ENCODE measurements at regions not wholly inside any gene's neighbourhood (a gene's known extent, or its start where the extent isn't known, plus 50 kb on each side); places are given as distances from the start of the nearest gene placed in this dataset.

- Histone ChIP-seq H3K9ac (no peak overlapping the region), H3K4me3 (no peak overlapping the region), H3K36me3 (no peaks in the 10 kb centered on the region), H3K27ac (no peak overlapping the region), H3K4me1 (peaks cover 9% of the 10 kb centered on the region), H3K9me3 (no peaks in the 10 kb centered on the region), H4K20me1 (no peaks in the 10 kb centered on the region), H3K27me3 (no peaks in the 10 kb centered on the region), H3K4me2 (no peak overlapping the region)
- TF ChIP-seq Cebpa-rat (IDR thresholded peaks at IDR 0.05) = no peak
Measured at GRCh38 chr2:217409949-217410680, 550.3 kb upstream of the TNP1 start.

GRCh38 chr2:217407362-217407761 is 547.5 kb upstream of the TNP1 start:
- Histone ChIP-seq H3K9me3 (no peaks in the 10 kb centered on the region), H3K4me3 (no peak overlapping the region), H3K4me1 (peaks cover 6% of the 10 kb centered on the region), H4K20me1 (no peaks in the 10 kb centered on the region), H3K4me2 (no peak overlapping the region), H3K27ac (no peak overlapping the region), H3K36me3 (no peaks in the 10 kb centered on the region), H3K27me3 (no peaks in the 10 kb centered on the region), H3K9ac (no peak overlapping the region)
- no peak for TF ChIP-seq Cebpa-rat (IDR thresholded peaks at IDR 0.05)

- no peaks in the 10 kb centered on the region for H3K36me3 ChIP-seq
- H3K4me2 ChIP-seq = no peak overlapping the region
- TF ChIP-seq Cebpa-rat (IDR thresholded peaks at IDR 0.05) = no peak
- H3K27ac ChIP-seq = no peak overlapping the region
- no peak overlapping the region for H3K4me3 ChIP-seq
- H3K9me3 ChIP-seq = no peaks in the 10 kb centered on the region
- H3K4me1 ChIP-seq = peaks cover 9% of the 10 kb centered on the region
- H3K27me3 ChIP-seq = no peaks in the 10 kb centered on the region
- no peak overlapping the region for H3K9ac ChIP-seq
- no peaks in the 10 kb centered on the region for H4K20me1 ChIP-seq
Measured at GRCh38 chr2:217404236-217404760, 544.4 kb upstream of the TNP1 start.

- no peak overlapping the region for H3K4me3 ChIP-seq
- no peaks in the 10 kb centered on the region for H3K36me3 ChIP-seq
- TF ChIP-seq Cebpa-rat (IDR thresholded peaks at IDR 0.05) = no peak
- H3K27me3 ChIP-seq = no peaks in the 10 kb centered on the region
- peaks cover 23% of the 10 kb centered on the region for H3K4me1 ChIP-seq
- H3K4me2 ChIP-seq = no peak overlapping the region
- no peaks in the 10 kb centered on the region for H4K20me1 ChIP-seq
- H3K27ac ChIP-seq = no peak overlapping the region
- no peak overlapping the region for H3K9ac ChIP-seq
- no peaks in the 10 kb centered on the region for H3K9me3 ChIP-seq
Measured at GRCh38 chr2:217402761-217403383, 543.0 kb upstream of the TNP1 start.

GRCh38 chr2:217402144-217402543 is 542.3 kb upstream of the TNP1 start:
- H3K36me3 ChIP-seq = no peaks in the 10 kb centered on the region
- peaks cover 28% of the 10 kb centered on the region for H3K4me1 ChIP-seq
- H3K27ac ChIP-seq = no peak overlapping the region
- H4K20me1 ChIP-seq = no peaks in the 10 kb centered on the region
- no peak overlapping the region for H3K4me3 ChIP-seq
- no peak for TF ChIP-seq Cebpa-rat (IDR thresholded peaks at IDR 0.05)
- H3K27me3 ChIP-seq = no peaks in the 10 kb centered on the region
- H3K9me3 ChIP-seq = no peaks in the 10 kb centered on the region
- H3K9ac ChIP-seq = no peak overlapping the region
- no peak overlapping the region for H3K4me2 ChIP-seq

- Histone ChIP-seq H3K27me3 (no peaks in the 10 kb centered on the region), H3K4me3 (no peak overlapping the region), H3K4me1 (peaks cover 22% of the 10 kb centered on the region), H3K4me2 (peak overlapping the region; percentile 82), H3K9me3 (no peaks in the 10 kb centered on the region), H3K27ac (no peak overlapping the region), H3K36me3 (no peaks in the 10 kb centered on the region), H3K9ac (no peak overlapping the region), H4K20me1 (no peaks in the 10 kb centered on the region)
- TF ChIP-seq Cebpa-rat (IDR thresholded peaks at IDR 0.05) = no peak
Measured at GRCh38 chr2:217399291-217399690, 539.4 kb upstream of the TNP1 start.

- peaks cover 22% of the 10 kb centered on the region for H3K4me1 ChIP-seq
- H4K20me1 ChIP-seq = no peaks in the 10 kb centered on the region
- H3K36me3 ChIP-seq = no peaks in the 10 kb centered on the region
- H3K4me2 ChIP-seq = peak overlapping the region; percentile 82
- TF ChIP-seq Cebpa-rat (IDR thresholded peaks at IDR 0.05) = no peak
- no peaks in the 10 kb centered on the region for H3K27me3 ChIP-seq
- H3K27ac ChIP-seq = peak overlapping the region; percentile 12; the same call in 1 of the 2 replicates
- H3K9me3 ChIP-seq = no peaks in the 10 kb centered on the region
- no peak overlapping the region for H3K4me3 ChIP-seq
- no peak overlapping the region for H3K9ac ChIP-seq
Measured at GRCh38 chr2:217398860-217399259, 539.0 kb upstream of the TNP1 start.

GRCh38 chr2:217398101-217398500 is 538.2 kb upstream of the TNP1 start:
- Histone ChIP-seq H3K4me2 (peak overlapping the region; percentile 82), H3K27me3 (no peaks in the 10 kb centered on the region), H3K27ac (0 out of 2 replicates have a peak overlapping the region, but pooled peaks have one; percentile 12), H3K4me3 (no peak overlapping the region), H3K36me3 (no peaks in the 10 kb centered on the region), H3K4me1 (peaks cover 22% of the 10 kb centered on the region), H3K9me3 (no peaks in the 10 kb centered on the region), H4K20me1 (no peaks in the 10 kb centered on the region), H3K9ac (no peak overlapping the region)
- no peak for TF ChIP-seq Cebpa-rat (IDR thresholded peaks at IDR 0.05)

- H3K4me2 ChIP-seq = no peak overlapping the region
Measured at GRCh38 chr2:217396586-217396985, 536.7 kb upstream of the TNP1 start.

GRCh38 chr2:217396165-217396564 is 536.3 kb upstream of the TNP1 start:
- Histone ChIP-seq H4K20me1 (no peaks in the 10 kb centered on the region), H3K9ac (no peak overlapping the region), H3K36me3 (0 out of 2 replicates have a peak, but pooled peaks cover under 1% of the 10 kb centered on the region), H3K27me3 (no peaks in the 10 kb centered on the region), H3K4me3 (no peak overlapping the region), H3K27ac (no peak overlapping the region), H3K9me3 (peaks cover 13% of the 10 kb centered on the region), H3K4me1 (peaks cover 22% of the 10 kb centered on the region), H3K4me2 (no peak overlapping the region)
- TF ChIP-seq Cebpa-rat (IDR thresholded peaks at IDR 0.05) = no peak

More at GRCh38 chr2:217396586-217396985, 536.7 kb upstream of the TNP1 start:
- Histone ChIP-seq H3K9me3 (peaks cover 9% of the 10 kb centered on the region), H4K20me1 (no peaks in the 10 kb centered on the region), H3K4me1 (peaks cover 22% of the 10 kb centered on the region), H3K9ac (no peak overlapping the region), H3K27ac (no peak overlapping the region), H3K4me3 (no peak overlapping the region), H3K27me3 (no peaks in the 10 kb centered on the region), H3K36me3 (no peaks in the 10 kb centered on the region)
- TF ChIP-seq Cebpa-rat (IDR thresholded peaks at IDR 0.05) = no peak
